ENCODE measurements at regions not wholly inside any gene's neighbourhood (a gene's known extent, or its start where the extent isn't known, plus 50 kb on each side); places are given as distances from the start of the nearest gene placed in this dataset.

- DNase-seq (ENCODE audit: low spot score), result no peak
- CTCF ChIA-PET, result no interaction called here
- no peak overlapping the region for H3K27ac ChIP-seq
- POLR2A ChIA-PET (ENCODE audit: low non-redundant PET), result no interaction called here
- no peak for TF ChIP-seq CTCF (conservative IDR thresholded peaks at IDR 0.05; ENCODE audit: low read depth)
Observed at GRCh38 chr13:87536499-87536898, 134.7 kb upstream of the SLITRK5 start.

- CTCF ChIA-PET, result no interaction called here
- POLR2A ChIA-PET (ENCODE audit: low non-redundant PET), result no interaction called here
- DNase-seq (ENCODE audit: low spot score), result no peak
- no peak for TF ChIP-seq CTCF (conservative IDR thresholded peaks at IDR 0.05; ENCODE audit: low read depth)
- no peak overlapping the region for H3K27ac ChIP-seq
Observed at GRCh38 chr13:87536899-87537298, 134.3 kb upstream of the SLITRK5 start.

DNA sequence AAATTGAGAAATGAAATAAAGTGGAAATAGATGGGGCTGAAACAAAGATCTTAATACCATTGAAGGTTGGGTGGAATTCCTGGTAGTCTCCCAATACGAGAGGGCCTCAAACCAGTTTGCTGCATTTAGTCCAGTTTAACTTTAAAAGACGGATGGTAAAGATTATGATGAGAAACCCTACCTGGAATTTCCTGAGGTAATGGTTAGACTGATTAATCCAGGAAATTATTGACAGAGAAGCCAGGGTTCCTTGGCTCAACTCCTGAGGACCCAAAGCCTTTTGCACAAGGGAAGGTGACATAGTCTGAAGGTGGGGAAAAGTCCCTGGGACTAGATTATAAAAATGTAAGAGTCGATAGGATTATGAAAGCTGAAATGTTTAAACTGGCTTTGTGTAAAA lies 133.2 kb upstream of the SLITRK5 start:
- no peak for DNase-seq (ENCODE audit: low spot score)
- no peak overlapping the region for H3K27ac ChIP-seq
- ChIA-PET POLR2A (ENCODE audit: low non-redundant PET) (no interaction called here), CTCF (no interaction called here)
- TF ChIP-seq CTCF (conservative IDR thresholded peaks at IDR 0.05; ENCODE audit: low read depth), result no peak

- POLR2A ChIA-PET (ENCODE audit: low non-redundant PET), result no interaction called here
- no peak overlapping the region for H3K27ac ChIP-seq
- DNase-seq (ENCODE audit: low spot score), result no peak
- no peak for TF ChIP-seq CTCF (conservative IDR thresholded peaks at IDR 0.05; ENCODE audit: low read depth)
- CTCF ChIA-PET, result no interaction called here
Observed at GRCh38 chr13:87538366-87539052, 132.7 kb upstream of the SLITRK5 start.

GRCh38 chr13:87553142-87553541 lies 118.0 kb upstream of the SLITRK5 start:
- no peak overlapping the region for H3K27ac ChIP-seq
- ChIA-PET POLR2A (ENCODE audit: low non-redundant PET) (no interaction called here), CTCF (no interaction called here)
- TF ChIP-seq CTCF (conservative IDR thresholded peaks at IDR 0.05; ENCODE audit: low read depth), result no peak
- DNase-seq (ENCODE audit: low spot score), result no peak

GRCh38 chr13:87554045-87554444 lies 117.1 kb upstream of the SLITRK5 start:
- ChIA-PET CTCF (interaction anchor here (0.7 kb wide), 2 partner anchors 940 to 1719 kb away, joined by 3 read pairs; no protein-coding TSS in a partner anchor), POLR2A (ENCODE audit: low non-redundant PET) (no interaction called here)
- DNase-seq (ENCODE audit: low spot score), result no peak
- no peak for TF ChIP-seq CTCF (conservative IDR thresholded peaks at IDR 0.05; ENCODE audit: low read depth)
- H3K27ac ChIP-seq, result no peak overlapping the region
